Liver (tissue), 8 donors: ENCODE measurements at regions not wholly inside any gene's neighbourhood (a gene's known extent, or its start where the extent isn't known, plus 50 kb on each side); places are given as distances from the start of the nearest gene placed in this dataset.

Experiments
- DNase-seq: peaks from one replicate; pipeline ENCODE4 v3.0.0-alpha.2; 2017; ENCODE audit warnings: low spot score
- H3K27ac ChIP-seq, 2 donors: one replicate each; pipeline ENCODE4 v1.7.0; 2013; ENCODE audit warnings: inconsistent platforms in 2 of 2, low read length in 2 of 2, control low read depth in 1 of 2, low read depth in 1 of 2, mild to moderate bottlenecking in 1 of 2
- H3K27me3 ChIP-seq, 4 donors: one replicate each; pipeline versions ENCODE4 v1.6.1 to v1.7.0; 2013; ENCODE audit warnings: low read length in 3 of 4, inconsistent platforms in 1 of 4, mild to moderate bottlenecking in 1 of 4, moderate library complexity in 1 of 4; ENCODE audit not compliant: control insufficient read depth in 4 of 4, insufficient read depth in 4 of 4
- H3K36me3 ChIP-seq, 4 donors: one replicate each; pipeline versions ENCODE4 v1.6.1 to v1.7.0; 2013; ENCODE audit warnings: low read length in 3 of 4, mild to moderate bottlenecking in 3 of 4, low read depth in 1 of 4, moderate library complexity in 1 of 4; ENCODE audit not compliant: control insufficient read depth in 4 of 4, insufficient read depth in 3 of 4
- H3K4me1 ChIP-seq, 4 donors: one replicate each; pipeline versions ENCODE4 v1.6.1 to v1.7.0; 2013; ENCODE audit warnings: low read length in 3 of 4, mild to moderate bottlenecking in 3 of 4, moderate library complexity in 1 of 4; ENCODE audit not compliant: control insufficient read depth in 4 of 4, insufficient read depth in 4 of 4
- H3K4me3 ChIP-seq, 3 donors: one replicate each; pipeline versions ENCODE4 v1.6.1 to v1.7.0; 2013; ENCODE audit warnings: low read length in 3 of 3, control low read depth in 1 of 3, low read depth in 1 of 3, mild to moderate bottlenecking in 1 of 3
- H3K9ac ChIP-seq, 2 donors: one replicate each; pipeline ENCODE4 v1.7.0; 2013; ENCODE audit warnings: low read length in 2 of 2, mild to moderate bottlenecking in 2 of 2, moderate library complexity in 2 of 2, control low read depth in 1 of 2, low read depth in 1 of 2
- H3K9me3 ChIP-seq, 4 donors: one replicate each; pipeline versions ENCODE4 v1.6.1 to v1.7.0; 2013; ENCODE audit warnings: low read length in 3 of 4; ENCODE audit not compliant: control insufficient read depth in 4 of 4
- EGR1 ChIP-seq, 2 donors: IDR thresholded peaks; 2 replicates each; pipeline ENCODE4 v1.6.1; 2016 to 2018; ENCODE audit warnings: antibody characterized with exemption in 2 of 2, low read depth in 2 of 2
- FOXA1 ChIP-seq: IDR thresholded peaks from 2 replicates; pipeline ENCODE4 v1.6.1; 2016; ENCODE audit warnings: antibody characterized with exemption
- FOXA2 ChIP-seq: IDR thresholded peaks from 2 replicates; pipeline ENCODE4 v1.6.1; 2016; ENCODE audit warnings: antibody characterized with exemption
- GABPA ChIP-seq, 2 donors: IDR thresholded peaks in 1 of 2; conservative IDR thresholded peaks in 1 of 2; 2 replicates each; pipeline ENCODE4 v1.6.1; 2016; ENCODE audit warnings: antibody characterized with exemption in 2 of 2, mild to moderate bottlenecking in 1 of 2, moderate library complexity in 1 of 2
- HNF4A ChIP-seq, 2 donors: conservative IDR thresholded peaks; 2 replicates each; pipeline ENCODE4 v1.6.1; 2016; ENCODE audit warnings: antibody characterized with exemption in 2 of 2, mild to moderate bottlenecking in 2 of 2
- HNF4G ChIP-seq: IDR thresholded peaks from 2 replicates; pipeline ENCODE4 v1.6.1; 2016; ENCODE audit warnings: antibody characterized with exemption
- JUND ChIP-seq, 2 donors: IDR thresholded peaks; 2 replicates each; pipeline ENCODE4 v1.6.1; 2016; ENCODE audit warnings: antibody characterized with exemption in 2 of 2
- NR2F2 ChIP-seq: IDR thresholded peaks from 2 replicates; pipeline ENCODE4 v1.6.1; 2016; ENCODE audit warnings: antibody characterized with exemption
- RAD21 ChIP-seq, 2 donors: IDR thresholded peaks; 2 replicates each; pipeline ENCODE4 v1.6.1; 2016; ENCODE audit warnings: antibody characterized with exemption in 2 of 2, mild to moderate bottlenecking in 2 of 2
- RXRA ChIP-seq, 2 donors: IDR thresholded peaks; 2 replicates each; pipeline ENCODE4 v1.6.1; 2017 to 2018; ENCODE audit warnings: antibody characterized with exemption in 2 of 2, mild to moderate bottlenecking in 1 of 2
- SP1 ChIP-seq: IDR thresholded peaks from 2 replicates; pipeline ENCODE4 v1.6.1; 2018; ENCODE audit warnings: antibody characterized with exemption, mild to moderate bottlenecking
- TAF1 ChIP-seq: conservative IDR thresholded peaks from 2 replicates; pipeline ENCODE4 v1.6.1; 2016; ENCODE audit warnings: antibody characterized with exemption, mild to moderate bottlenecking
- YY1 ChIP-seq: IDR thresholded peaks from 2 replicates; pipeline ENCODE4 v1.6.1; 2016; ENCODE audit warnings: antibody characterized with exemption, mild to moderate bottlenecking
- WGBS: extraction: QIAGEN DNeasy Blood & Tissue Kit; methylation state at CpG from one replicate; pipeline ENCODE4 v1.1.7; 2013; 5-methylcytosine and 5-hydroxymethylcytosine counted together
- TF ChIP-seq, protein P1 (sequence below): fragments of 150-350 bp; IDR thresholded peaks from 2 replicates; pipeline ENCODE4 v1.5.1; 2017; ENCODE audit warnings: improper control_type of control experiment, low read depth, low read length; ENCODE audit not compliant: missing input control
- TF ChIP-seq, protein P2 (sequence below): IDR thresholded peaks from 2 replicates; pipeline ENCODE4 v1.6.1; 2016; ENCODE audit warnings: antibody characterized with exemption
- TF ChIP-seq, protein P3 (sequence below): IDR thresholded peaks from 2 replicates; pipeline ENCODE4 v1.6.1; 2016; ENCODE audit warnings: antibody characterized with exemption
- TF ChIP-seq, protein P4 (sequence below): IDR thresholded peaks from 2 replicates; pipeline ENCODE4 v1.6.1; 2016; ENCODE audit warnings: antibody characterized with exemption
- TF ChIP-seq, protein P5 (sequence below): IDR thresholded peaks from 2 replicates; pipeline ENCODE4 v1.6.1; 2016; ENCODE audit warnings: antibody characterized with exemption, mild to moderate bottlenecking
- donor health status: healthy.
- donor health status: healthy.
- donor health status: healthy.
- donor health status: healthy.
- donor health status: healthy.

DNA sequence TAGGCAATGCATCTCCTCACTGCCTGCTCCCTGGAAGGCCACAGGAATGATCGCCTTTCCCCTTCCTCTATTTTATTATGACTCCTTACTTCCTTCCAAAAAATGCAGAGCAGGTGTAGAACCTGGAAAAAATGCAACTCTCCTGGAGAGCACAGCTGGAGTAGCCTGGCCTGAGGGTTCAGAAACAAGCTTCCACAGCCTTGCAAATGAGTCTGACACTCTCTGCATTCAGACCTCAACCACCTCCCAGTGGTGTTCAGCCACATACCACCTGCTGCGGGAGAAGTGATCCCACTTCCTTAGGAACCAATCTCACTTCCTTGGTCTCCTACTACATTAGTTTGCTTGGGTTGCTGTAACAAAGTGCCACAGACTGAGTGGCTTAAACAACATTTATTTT lies 368.1 kb upstream of the NOCT start:
- Histone ChIP-seq H3K36me3 (no peaks in the 10 kb centered on the region), H3K9me3 (no peaks in the 10 kb centered on the region), H3K27ac (no peak overlapping the region), H3K27me3 (no peaks in the 10 kb centered on the region), H3K9ac (no peak overlapping the region), H3K4me1 (no peaks in the 10 kb centered on the region), H3K4me3 (no peak overlapping the region)
- TF ChIP-seq, protein P1, sequence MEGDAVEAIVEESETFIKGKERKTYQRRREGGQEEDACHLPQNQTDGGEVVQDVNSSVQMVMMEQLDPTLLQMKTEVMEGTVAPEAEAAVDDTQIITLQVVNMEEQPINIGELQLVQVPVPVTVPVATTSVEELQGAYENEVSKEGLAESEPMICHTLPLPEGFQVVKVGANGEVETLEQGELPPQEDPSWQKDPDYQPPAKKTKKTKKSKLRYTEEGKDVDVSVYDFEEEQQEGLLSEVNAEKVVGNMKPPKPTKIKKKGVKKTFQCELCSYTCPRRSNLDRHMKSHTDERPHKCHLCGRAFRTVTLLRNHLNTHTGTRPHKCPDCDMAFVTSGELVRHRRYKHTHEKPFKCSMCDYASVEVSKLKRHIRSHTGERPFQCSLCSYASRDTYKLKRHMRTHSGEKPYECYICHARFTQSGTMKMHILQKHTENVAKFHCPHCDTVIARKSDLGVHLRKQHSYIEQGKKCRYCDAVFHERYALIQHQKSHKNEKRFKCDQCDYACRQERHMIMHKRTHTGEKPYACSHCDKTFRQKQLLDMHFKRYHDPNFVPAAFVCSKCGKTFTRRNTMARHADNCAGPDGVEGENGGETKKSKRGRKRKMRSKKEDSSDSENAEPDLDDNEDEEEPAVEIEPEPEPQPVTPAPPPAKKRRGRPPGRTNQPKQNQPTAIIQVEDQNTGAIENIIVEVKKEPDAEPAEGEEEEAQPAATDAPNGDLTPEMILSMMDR, result no peak
- TF ChIP-seq, protein P2, sequence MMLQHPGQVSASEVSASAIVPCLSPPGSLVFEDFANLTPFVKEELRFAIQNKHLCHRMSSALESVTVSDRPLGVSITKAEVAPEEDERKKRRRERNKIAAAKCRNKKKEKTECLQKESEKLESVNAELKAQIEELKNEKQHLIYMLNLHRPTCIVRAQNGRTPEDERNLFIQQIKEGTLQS, result no peak
- no peak for TF ChIP-seq NR2F2
- TF ChIP-seq SP1, result no peak
- TF ChIP-seq TAF1, result no peak
- TF ChIP-seq, protein P3, sequence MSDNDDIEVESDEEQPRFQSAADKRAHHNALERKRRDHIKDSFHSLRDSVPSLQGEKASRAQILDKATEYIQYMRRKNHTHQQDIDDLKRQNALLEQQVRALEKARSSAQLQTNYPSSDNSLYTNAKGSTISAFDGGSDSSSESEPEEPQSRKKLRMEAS, result no peak
- TF ChIP-seq FOXA2, result no peak
- TF ChIP-seq, protein P4, sequence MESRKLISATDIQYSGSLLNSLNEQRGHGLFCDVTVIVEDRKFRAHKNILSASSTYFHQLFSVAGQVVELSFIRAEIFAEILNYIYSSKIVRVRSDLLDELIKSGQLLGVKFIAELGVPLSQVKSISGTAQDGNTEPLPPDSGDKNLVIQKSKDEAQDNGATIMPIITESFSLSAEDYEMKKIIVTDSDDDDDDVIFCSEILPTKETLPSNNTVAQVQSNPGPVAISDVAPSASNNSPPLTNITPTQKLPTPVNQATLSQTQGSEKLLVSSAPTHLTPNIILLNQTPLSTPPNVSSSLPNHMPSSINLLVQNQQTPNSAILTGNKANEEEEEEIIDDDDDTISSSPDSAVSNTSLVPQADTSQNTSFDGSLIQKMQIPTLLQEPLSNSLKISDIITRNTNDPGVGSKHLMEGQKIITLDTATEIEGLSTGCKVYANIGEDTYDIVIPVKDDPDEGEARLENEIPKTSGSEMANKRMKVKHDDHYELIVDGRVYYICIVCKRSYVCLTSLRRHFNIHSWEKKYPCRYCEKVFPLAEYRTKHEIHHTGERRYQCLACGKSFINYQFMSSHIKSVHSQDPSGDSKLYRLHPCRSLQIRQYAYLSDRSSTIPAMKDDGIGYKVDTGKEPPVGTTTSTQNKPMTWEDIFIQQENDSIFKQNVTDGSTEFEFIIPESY, result no peak
- TF ChIP-seq RAD21 (IDR thresholded peaks at IDR 0.05), result no peak
- no peak for TF ChIP-seq JUND (IDR thresholded peaks at IDR 0.05)
- no peak for TF ChIP-seq HNF4A (conservative IDR thresholded peaks at IDR 0.05)
- no peak for TF ChIP-seq YY1
- TF ChIP-seq, protein P5, sequence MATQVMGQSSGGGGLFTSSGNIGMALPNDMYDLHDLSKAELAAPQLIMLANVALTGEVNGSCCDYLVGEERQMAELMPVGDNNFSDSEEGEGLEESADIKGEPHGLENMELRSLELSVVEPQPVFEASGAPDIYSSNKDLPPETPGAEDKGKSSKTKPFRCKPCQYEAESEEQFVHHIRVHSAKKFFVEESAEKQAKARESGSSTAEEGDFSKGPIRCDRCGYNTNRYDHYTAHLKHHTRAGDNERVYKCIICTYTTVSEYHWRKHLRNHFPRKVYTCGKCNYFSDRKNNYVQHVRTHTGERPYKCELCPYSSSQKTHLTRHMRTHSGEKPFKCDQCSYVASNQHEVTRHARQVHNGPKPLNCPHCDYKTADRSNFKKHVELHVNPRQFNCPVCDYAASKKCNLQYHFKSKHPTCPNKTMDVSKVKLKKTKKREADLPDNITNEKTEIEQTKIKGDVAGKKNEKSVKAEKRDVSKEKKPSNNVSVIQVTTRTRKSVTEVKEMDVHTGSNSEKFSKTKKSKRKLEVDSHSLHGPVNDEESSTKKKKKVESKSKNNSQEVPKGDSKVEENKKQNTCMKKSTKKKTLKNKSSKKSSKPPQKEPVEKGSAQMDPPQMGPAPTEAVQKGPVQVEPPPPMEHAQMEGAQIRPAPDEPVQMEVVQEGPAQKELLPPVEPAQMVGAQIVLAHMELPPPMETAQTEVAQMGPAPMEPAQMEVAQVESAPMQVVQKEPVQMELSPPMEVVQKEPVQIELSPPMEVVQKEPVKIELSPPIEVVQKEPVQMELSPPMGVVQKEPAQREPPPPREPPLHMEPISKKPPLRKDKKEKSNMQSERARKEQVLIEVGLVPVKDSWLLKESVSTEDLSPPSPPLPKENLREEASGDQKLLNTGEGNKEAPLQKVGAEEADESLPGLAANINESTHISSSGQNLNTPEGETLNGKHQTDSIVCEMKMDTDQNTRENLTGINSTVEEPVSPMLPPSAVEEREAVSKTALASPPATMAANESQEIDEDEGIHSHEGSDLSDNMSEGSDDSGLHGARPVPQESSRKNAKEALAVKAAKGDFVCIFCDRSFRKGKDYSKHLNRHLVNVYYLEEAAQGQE, result no peak
- no peak for TF ChIP-seq EGR1 (IDR thresholded peaks at IDR 0.05; ENCODE audit: low read depth in 2 of 2)
- TF ChIP-seq HNF4G, result no peak
- TF ChIP-seq GABPA (IDR thresholded peaks at IDR 0.05 in 1 of 2, conservative IDR thresholded peaks at IDR 0.05 in 1 of 2), result no peak
- WGBS, result 82% methylated on average over 2 of the region's 2 CpGs
- no peak for DNase-seq

DNA sequence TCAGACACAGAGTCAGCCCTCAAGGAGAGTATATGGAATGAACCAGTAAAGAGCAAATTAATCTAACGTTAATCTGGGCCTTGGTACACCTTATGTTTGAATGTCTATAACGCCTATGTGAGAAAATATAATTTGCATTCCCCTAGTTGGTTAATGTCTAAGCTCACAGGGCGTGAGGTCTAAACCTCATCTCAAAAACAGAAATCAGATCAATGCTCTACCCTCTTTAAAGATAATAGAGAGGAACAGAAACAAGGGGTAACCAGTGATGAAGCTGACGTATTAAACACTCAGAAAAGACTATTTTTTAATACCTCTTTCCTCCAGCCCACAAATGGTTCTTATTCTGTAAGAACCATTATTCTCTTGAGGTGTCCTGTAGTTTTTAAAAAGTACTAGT lies 369.2 kb upstream of the NOCT start:
- no peaks in the 10 kb centered on the region for H3K27me3 ChIP-seq
- WGBS, result 65% methylated on average over 4 of the region's 4 CpGs
- H3K4me3 ChIP-seq, result no peak overlapping the region
- H3K9me3 ChIP-seq, result no peaks in the 10 kb centered on the region
- H3K9ac ChIP-seq, result no peak overlapping the region
- H3K4me1 ChIP-seq, result no peaks in the 10 kb centered on the region
- H3K36me3 ChIP-seq, result no peaks in the 10 kb centered on the region
- H3K27ac ChIP-seq, result no peak overlapping the region
- DNase-seq, result no peak
- TF ChIP-seq FOXA1, result no peak
- TF ChIP-seq, protein P5, result no peak
- TF ChIP-seq, protein P2, result no peak
- no peak for TF ChIP-seq SP1
- no peak for TF ChIP-seq RXRA (IDR thresholded peaks at IDR 0.05)
- TF ChIP-seq JUND (IDR thresholded peaks at IDR 0.05), result no peak
- TF ChIP-seq, protein P3, result no peak
- no peak for TF ChIP-seq TAF1
- TF ChIP-seq, protein P1, result no peak
- no peak for TF ChIP-seq YY1
- TF ChIP-seq RAD21 (IDR thresholded peaks at IDR 0.05), result no peak
- no peak for TF ChIP-seq FOXA2
